PC-9 (cell line): ENCODE measurements at regions not wholly inside any gene's neighbourhood (a gene's known extent, or its start where the extent isn't known, plus 50 kb on each side); places are given as distances from the start of the nearest gene placed in this dataset.
"Not testable (repeated sequence)": the region's sequence is repeated elsewhere in the genome, so short reads cannot be mapped to it uniquely, and the experiment has no call there.

Source experiments
- BruUV-seq: library from RNA; stranded (reverse); fragments of 400-500 nt; replicated peaks from 2 replicates; lab custom pipeline; 2021; lab: Mats Ljungman, UMichigan
- CTCF ChIA-PET: fragments of 300-600 bp; sonication (Branson Sonifier 250); formaldehyde crosslinking; loops from one replicate; lab custom pipeline; 2022; ENCODE audit warnings: antibody characterized with exemption; lab: Charles Lee
- POLR2A ChIA-PET: fragments of 300-600 bp; sonication (Branson Sonifier 250); formaldehyde crosslinking; loops from one replicate; lab custom pipeline; 2022; ENCODE audit warnings: antibody characterized with exemption; ENCODE audit not compliant: unreplicated experiment; lab: Charles Lee
- DNase-seq, 2 experiments: peaks; one replicate each; pipeline versions ENCODE4 v3.0.0 to v3.0.0-alpha.2; 2015 to 2022; ENCODE audit warnings: mixed read lengths in 1 of 2
- H2AFZ ChIP-seq: fragments of 200-600 bp; sonication (generic); 2 replicates; pipeline ENCODE4 v1.8.1; 2017; ENCODE audit warnings: antibody characterized with exemption
- H3F3A ChIP-seq: fragments of 200-600 bp; sonication (generic); 2 replicates; pipeline ENCODE4 v1.8.1; 2017; ENCODE audit warnings: antibody characterized with exemption, mild to moderate bottlenecking, low read depth; ENCODE audit not compliant: insufficient read depth
- H3K27ac ChIP-seq: fragments of 200-600 bp; sonication (generic); 2 replicates; pipeline ENCODE4 v1.6.1; 2016; ENCODE audit warnings: mixed run types
- H3K27me3 ChIP-seq: fragments of 200-600 bp; sonication (generic); 2 replicates; pipeline ENCODE4 v1.6.1; 2016; ENCODE audit warnings: low read depth, mixed run types; ENCODE audit not compliant: insufficient read depth
- H3K36me3 ChIP-seq: fragments of 200-600 bp; sonication (generic); 2 replicates; pipeline ENCODE4 v1.6.1; 2016; ENCODE audit warnings: low read depth, mixed run types
- H3K4me1 ChIP-seq: fragments of 200-600 bp; sonication (generic); replicated peaks from 2 replicates; pipeline ENCODE4 v1.6.1; 2016; ENCODE audit warnings: mixed run types; ENCODE audit not compliant: insufficient read depth
- H3K4me2 ChIP-seq: fragments of 200-600 bp; sonication (generic); 2 replicates; pipeline ENCODE4 v1.6.1; 2017; ENCODE audit warnings: mixed run types
- H3K4me3 ChIP-seq: fragments of 200-600 bp; sonication (generic); 2 replicates; pipeline ENCODE4 v1.6.1; 2016; ENCODE audit warnings: mixed run types
- H3K79me2 ChIP-seq: fragments of 200-600 bp; sonication (generic); 2 replicates; pipeline ENCODE4 v1.6.1; 2017; ENCODE audit warnings: low read depth, mixed run types
- H3K9me2 ChIP-seq: fragments of 200-600 bp; sonication (generic); 2 replicates; pipeline ENCODE4 v1.8.1; 2017; ENCODE audit warnings: mild to moderate bottlenecking; ENCODE audit not compliant: insufficient read depth
- H3K9me3 ChIP-seq: fragments of 200-600 bp; sonication (generic); 2 replicates; pipeline ENCODE4 v1.8.1; 2016; ENCODE audit warnings: low read depth; ENCODE audit not compliant: insufficient read depth
- H4K20me1 ChIP-seq: fragments of 200-600 bp; sonication (generic); 2 replicates; pipeline ENCODE4 v1.8.1; 2017; ENCODE audit not compliant: insufficient read depth
- EZH2 ChIP-seq: fragments of 200-600 bp; sonication (generic); IDR thresholded peaks from 2 replicates; pipeline ENCODE4 v1.8.0; 2017; ENCODE audit warnings: antibody characterized with exemption, low read depth
- intact Hi-C: fragments of 100-400 bp; cut with micrococcal nuclease; formaldehyde crosslinking; loops from one replicate; pipeline ENCODE4 v1.10.0; 2022; ENCODE audit not compliant: unreplicated experiment
- TF ChIP-seq, protein P1 (sequence below): fragments of 200-600 bp; sonication (generic); conservative IDR thresholded peaks from 2 replicates; pipeline ENCODE4 v1.6.1; 2017; ENCODE audit warnings: mixed run types, antibody characterized with exemption, mild to moderate bottlenecking, moderate library complexity

GRCh38 chr6:120373185-120373584 is 961.1 kb downstream of the TBC1D32 start:
- Histone ChIP-seq H3K9me2 (no peaks in the 10 kb centered on the region), H3K79me2 (no peaks in the 10 kb centered on the region), H3K4me2 (no peak overlapping the region), H3K4me1 (no peaks in the 10 kb centered on the region), H3K27ac (no peak overlapping the region), H3F3A (no peaks in the 10 kb centered on the region), H3K9me3 (no peaks in the 10 kb centered on the region; the same call in 1 of the 2 replicates), H3K4me3 (no peak overlapping the region), H4K20me1 (no peaks in the 10 kb centered on the region), H3K27me3 (no peaks in the 10 kb centered on the region), H2AFZ (no peak overlapping the region), H3K36me3 (no peaks in the 10 kb centered on the region)
- intact Hi-C loops: loop anchor here (10.0 kb wide), 2 partner anchors 628 to 1228 kb away; no protein-coding TSS in a partner anchor
- BruUV-seq: no TSS peak
- CTCF ChIA-PET: no interaction called here
- POLR2A ChIA-PET: no interaction called here
- TF ChIP-seq EZH2: no peak
- TF ChIP-seq, protein P1, sequence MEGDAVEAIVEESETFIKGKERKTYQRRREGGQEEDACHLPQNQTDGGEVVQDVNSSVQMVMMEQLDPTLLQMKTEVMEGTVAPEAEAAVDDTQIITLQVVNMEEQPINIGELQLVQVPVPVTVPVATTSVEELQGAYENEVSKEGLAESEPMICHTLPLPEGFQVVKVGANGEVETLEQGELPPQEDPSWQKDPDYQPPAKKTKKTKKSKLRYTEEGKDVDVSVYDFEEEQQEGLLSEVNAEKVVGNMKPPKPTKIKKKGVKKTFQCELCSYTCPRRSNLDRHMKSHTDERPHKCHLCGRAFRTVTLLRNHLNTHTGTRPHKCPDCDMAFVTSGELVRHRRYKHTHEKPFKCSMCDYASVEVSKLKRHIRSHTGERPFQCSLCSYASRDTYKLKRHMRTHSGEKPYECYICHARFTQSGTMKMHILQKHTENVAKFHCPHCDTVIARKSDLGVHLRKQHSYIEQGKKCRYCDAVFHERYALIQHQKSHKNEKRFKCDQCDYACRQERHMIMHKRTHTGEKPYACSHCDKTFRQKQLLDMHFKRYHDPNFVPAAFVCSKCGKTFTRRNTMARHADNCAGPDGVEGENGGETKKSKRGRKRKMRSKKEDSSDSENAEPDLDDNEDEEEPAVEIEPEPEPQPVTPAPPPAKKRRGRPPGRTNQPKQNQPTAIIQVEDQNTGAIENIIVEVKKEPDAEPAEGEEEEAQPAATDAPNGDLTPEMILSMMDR: no peak
- no peak for DNase-seq

- CTCF ChIA-PET: no interaction called here
- intact Hi-C loops: no loop called here
- H4K20me1 ChIP-seq: no peaks in the 10 kb centered on the region
Observed at GRCh38 chr6:120363429-120363828, 970.9 kb downstream of the TBC1D32 start.

DNA sequence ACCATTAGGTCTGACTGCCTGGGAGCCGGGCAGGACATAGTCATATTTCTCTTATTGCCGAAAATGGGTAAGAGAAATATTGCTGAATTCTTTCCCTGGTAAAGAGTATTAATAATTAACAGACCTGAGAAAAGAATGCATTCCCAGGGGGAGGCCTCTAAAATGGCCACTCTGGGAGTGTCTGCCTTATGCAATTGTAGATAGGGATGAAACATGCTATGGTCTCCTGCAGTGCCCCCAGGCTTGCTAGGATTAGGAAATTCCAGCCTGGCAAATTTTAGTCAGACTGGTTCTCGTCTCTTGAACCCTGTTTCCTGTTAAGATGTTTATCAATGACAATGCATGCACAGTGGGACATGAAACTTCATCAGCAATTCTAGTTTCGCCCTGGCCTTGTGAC is 975.7 kb downstream of the TBC1D32 start:
- H3K4me3 ChIP-seq, H3K9me2 ChIP-seq, H4K20me1 ChIP-seq, intact Hi-C loops, H3K27me3 ChIP-seq, H3K36me3 ChIP-seq, H2AFZ ChIP-seq, H3F3A ChIP-seq, BruUV-seq, DNase-seq, H3K79me2 ChIP-seq, H3K4me2 ChIP-seq, H3K27ac ChIP-seq, POLR2A ChIA-PET, CTCF ChIA-PET: not testable (repeated sequence)
- Histone ChIP-seq H3K9me3 (peaks cover 17% of the 10 kb centered on the region; the same call in 1 of the 2 replicates), H3K4me1 (0 out of 2 replicates have a peak, but pooled peaks cover 11% of the 10 kb centered on the region)

More at GRCh38 chr6:120363429-120363828, 970.9 kb downstream of the TBC1D32 start:
- no peaks in the 10 kb centered on the region for H3K4me1 ChIP-seq
- H3F3A ChIP-seq: no peaks in the 10 kb centered on the region
- no peak overlapping the region for H2AFZ ChIP-seq
- H3K79me2 ChIP-seq: no peaks in the 10 kb centered on the region
- no peaks in the 10 kb centered on the region for H3K9me2 ChIP-seq
- no peak overlapping the region for H3K27ac ChIP-seq
- POLR2A ChIA-PET: no interaction called here
- peaks cover 10% of the 10 kb centered on the region; the same call in 1 of the 2 replicates for H3K9me3 ChIP-seq
- no peak overlapping the region for H3K4me2 ChIP-seq
- no peaks in the 10 kb centered on the region for H3K36me3 ChIP-seq
- BruUV-seq: no TSS peak
- no peaks in the 10 kb centered on the region for H3K27me3 ChIP-seq
- no peak for DNase-seq
- H3K4me3 ChIP-seq: no peak overlapping the region
- no peak for TF ChIP-seq EZH2
- TF ChIP-seq, protein P1: no peak

DNA sequence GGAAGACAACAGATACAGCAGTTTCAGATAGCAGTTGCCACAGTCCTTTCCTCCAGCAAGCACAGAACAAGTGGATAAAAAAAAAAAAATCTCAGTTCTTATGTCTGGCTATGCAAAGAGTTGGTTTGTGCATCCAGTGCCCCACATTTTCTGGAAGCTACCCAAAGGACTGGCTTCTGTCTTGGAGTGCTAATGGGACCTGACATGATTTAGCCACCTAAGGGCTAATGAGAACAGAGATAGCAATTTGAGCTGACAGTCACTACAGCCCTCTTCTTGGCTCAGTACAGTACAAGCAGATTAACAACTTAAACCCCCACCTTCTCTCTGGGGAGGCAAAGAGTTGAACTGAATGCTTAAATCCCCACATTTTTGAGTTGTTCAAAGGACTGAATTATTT is 976.8 kb downstream of the TBC1D32 start:
- no peaks in the 10 kb centered on the region for H3K79me2 ChIP-seq
- H3K9me2 ChIP-seq: no peaks in the 10 kb centered on the region
- no peaks in the 10 kb centered on the region; the same call in 1 of the 2 replicates for H4K20me1 ChIP-seq
- H3F3A ChIP-seq: no peaks in the 10 kb centered on the region
- H3K36me3 ChIP-seq: no peaks in the 10 kb centered on the region
- H3K4me1 ChIP-seq: 0 out of 2 replicates have a peak, but pooled peaks cover 11% of the 10 kb centered on the region
- H3K4me3 ChIP-seq: no peak overlapping the region
- intact Hi-C loops: no loop called here
- DNase-seq: no peak
- ChIA-PET CTCF (no interaction called here), POLR2A (no interaction called here)
- H2AFZ ChIP-seq: no peak overlapping the region
- no peak for TF ChIP-seq EZH2
- TF ChIP-seq, protein P1: no peak
- no peak overlapping the region for H3K4me2 ChIP-seq
- BruUV-seq: no TSS peak
- H3K27me3 ChIP-seq: no peaks in the 10 kb centered on the region
- no peak overlapping the region for H3K27ac ChIP-seq
- H3K9me3 ChIP-seq: peaks cover 18% of the 10 kb centered on the region; the same call in 1 of the 2 replicates
